ENCODE measurements at regions not wholly inside any gene's neighbourhood (a gene's known extent, or its start where the extent isn't known, plus 50 kb on each side); places are given as distances from the start of the nearest gene placed in this dataset.
A peak's percentile ranks its signal among the peaks of the same experiment; 100 is the strongest.

DNA sequence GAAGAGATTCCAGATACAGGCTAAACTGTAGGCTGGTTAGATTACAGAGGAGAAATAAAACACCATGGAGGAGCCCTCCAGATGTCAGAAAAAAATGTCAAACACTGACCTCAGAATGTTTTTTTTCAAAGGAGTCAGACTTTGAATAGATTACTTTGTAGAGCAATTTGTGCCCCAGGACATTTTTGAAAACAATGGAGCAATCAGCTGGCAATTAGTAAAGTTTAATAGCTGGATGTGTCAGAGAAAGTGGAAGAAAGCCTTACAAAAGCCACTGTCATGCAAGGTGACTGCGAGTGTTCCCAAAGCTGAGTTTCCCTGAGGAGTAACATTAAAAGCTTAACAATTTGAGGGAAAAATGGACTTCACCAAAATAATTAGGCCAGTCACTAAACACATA lies 417.8 kb upstream of the CTNND2 start:
- peaks cover 16% of the 10 kb centered on the region in 2 experiments for H3K9me3 Mint-ChIP-seq
- no peaks in the 10 kb centered on the region; the same call in 1 of the 2 replicates for H3K27me3 Mint-ChIP-seq (ENCODE audit: low read depth)
- Histone ChIP-seq H3K56ac (ENCODE audit: insufficient read length, low read depth, low read length) (no peak overlapping the region), H3K4me2 (ENCODE audit: insufficient read depth, insufficient read length, low read length) (no peak overlapping the region), H2AK5ac (ENCODE audit: insufficient read length, low read length) (no peak overlapping the region), H2BK12ac (ENCODE audit: insufficient read length, low read depth, low read length) (no peak overlapping the region), H3K4me1 (ENCODE audit: insufficient read depth, low read length) (peaks cover 3% of the 10 kb centered on the region), H3K23me2 (ENCODE audit: insufficient read length, low read depth, low read length, poor library complexity, severe bottlenecking) (no peaks in the 10 kb centered on the region), H4K5ac (ENCODE audit: insufficient read length, low read depth, low read length) (no peak overlapping the region), H2AFZ (ENCODE audit: low read length) (no peak overlapping the region), H2BK120ac (ENCODE audit: low read depth, low read length, poor library complexity, severe bottlenecking) (no peak overlapping the region), H3K9ac (ENCODE audit: extremely low read depth, insufficient read length, low read length) (no peak overlapping the region), H3K18ac (ENCODE audit: insufficient read length, low read depth, low read length) (no peak overlapping the region), H2BK15ac (ENCODE audit: low read depth, low read length) (no peak overlapping the region), H2BK5ac (ENCODE audit: insufficient read length, low read length) (no peak overlapping the region), H3K27me3 (ENCODE audit: insufficient read depth, low read length) (no peaks in the 10 kb centered on the region), H3T11ph (ENCODE audit: low read length) (no peak overlapping the region), H3K9me3 (ENCODE audit: control insufficient read depth, low read depth, low read length) (peaks cover 1% of the 10 kb centered on the region), H3K4ac (ENCODE audit: low read depth, low read length) (no peak overlapping the region), H4K8ac (replicated peaks; ENCODE audit: insufficient read length, low read depth, low read length) (no peak overlapping the region), H3K79me1 (ENCODE audit: insufficient read depth, low read depth, low read length, poor library complexity, severe bottlenecking) (no peaks in the 10 kb centered on the region), H2BK20ac (ENCODE audit: low read depth, low read length, poor library complexity, severe bottlenecking) (no peak overlapping the region), H4K20me1 (ENCODE audit: control insufficient read depth, insufficient read depth, insufficient read length) (no peaks in the 10 kb centered on the region), H3K79me2 (ENCODE audit: insufficient read depth, low read length) (no peaks in the 10 kb centered on the region), H4K91ac (ENCODE audit: insufficient read length, low read depth, low read length) (no peak overlapping the region), H3K14ac (ENCODE audit: insufficient read depth, low read length) (no peak overlapping the region), H3K23ac (ENCODE audit: insufficient read length, low read depth, low read length) (no peak overlapping the region), H3K27ac (ENCODE audit: insufficient read length, low read depth, low read length) (peak overlapping the region; percentile 41)
- H3K27ac Mint-ChIP-seq = peak overlapping the region; percentile 57 to 92 (median 62); a peak in 5 of 7 replicates
- WGBS (ENCODE audit: extremely low coverage, insufficient read length, low lambda C conversion rate) = no CpG with 5 or more reads among the region's 1 CpG
- peaks cover 47 to 53% of the 10 kb centered on the region in 2 experiments for H3K4me1 Mint-ChIP-seq
- 0 out of 5 replicates have a peak overlapping the region, but pooled peaks of 1 of the 2 experiments have one; percentile 0 for H3K4me3 Mint-ChIP-seq
- H3K36me3 Mint-ChIP-seq (ENCODE audit: insufficient read depth in 1 of 3, low read depth in 3 of 3) = peaks cover 13 to 29% (median 26%) of the 10 kb centered on the region in 3 experiments
- TF ChIP-seq, protein P1, sequence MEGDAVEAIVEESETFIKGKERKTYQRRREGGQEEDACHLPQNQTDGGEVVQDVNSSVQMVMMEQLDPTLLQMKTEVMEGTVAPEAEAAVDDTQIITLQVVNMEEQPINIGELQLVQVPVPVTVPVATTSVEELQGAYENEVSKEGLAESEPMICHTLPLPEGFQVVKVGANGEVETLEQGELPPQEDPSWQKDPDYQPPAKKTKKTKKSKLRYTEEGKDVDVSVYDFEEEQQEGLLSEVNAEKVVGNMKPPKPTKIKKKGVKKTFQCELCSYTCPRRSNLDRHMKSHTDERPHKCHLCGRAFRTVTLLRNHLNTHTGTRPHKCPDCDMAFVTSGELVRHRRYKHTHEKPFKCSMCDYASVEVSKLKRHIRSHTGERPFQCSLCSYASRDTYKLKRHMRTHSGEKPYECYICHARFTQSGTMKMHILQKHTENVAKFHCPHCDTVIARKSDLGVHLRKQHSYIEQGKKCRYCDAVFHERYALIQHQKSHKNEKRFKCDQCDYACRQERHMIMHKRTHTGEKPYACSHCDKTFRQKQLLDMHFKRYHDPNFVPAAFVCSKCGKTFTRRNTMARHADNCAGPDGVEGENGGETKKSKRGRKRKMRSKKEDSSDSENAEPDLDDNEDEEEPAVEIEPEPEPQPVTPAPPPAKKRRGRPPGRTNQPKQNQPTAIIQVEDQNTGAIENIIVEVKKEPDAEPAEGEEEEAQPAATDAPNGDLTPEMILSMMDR (conservative IDR thresholded peaks at IDR 0.05) = no peak
- DNase-seq = no peak
